Activated naive CD4-positive, alpha-beta T cell treated with anti-CD3 and anti-CD28 coated beads, Interleukin-2, amount 10 ng/mL, durations not matched to agents 7 days and 5 days (primary cell): ENCODE measurements at regions not wholly inside any gene's neighbourhood (a gene's known extent, or its start where the extent isn't known, plus 50 kb on each side); places are given as distances from the start of the nearest gene placed in this dataset.
"Not testable (repeated sequence)": the region's sequence is repeated elsewhere in the genome, so short reads cannot be mapped to it uniquely, and the experiment has no call there.

ENCODE experiments used
- CTCF ChIA-PET: fragments of 350-600 bp; sonication (Branson Sonifier 250); formaldehyde crosslinking; loops from one replicate; lab custom pipeline; 2021; ENCODE audit warnings: antibody characterized with exemption; lab: Charles Lee
- DNase-seq: peaks from one replicate; pipeline ENCODE4 v3.0.0-alpha.2; 2020
- H3K27ac Mint-ChIP-seq: one replicate; pipeline ENCODE4 v1.8.0; 2021; ENCODE audit warnings: mild to moderate bottlenecking, moderate library complexity, mixed read lengths
- H3K27me3 Mint-ChIP-seq: one replicate; pipeline ENCODE4 v1.8.0; 2021; ENCODE audit warnings: mild to moderate bottlenecking, mixed read lengths
- H3K36me3 Mint-ChIP-seq: one replicate; pipeline ENCODE4 v1.8.0; 2021; ENCODE audit warnings: mixed read lengths
- H3K4me1 Mint-ChIP-seq: one replicate; pipeline ENCODE4 v1.8.0; 2021; ENCODE audit warnings: mixed read lengths
- H3K4me3 Mint-ChIP-seq: one replicate; pipeline ENCODE4 v1.8.0; 2021; ENCODE audit warnings: mild to moderate bottlenecking, moderate library complexity, mixed read lengths
- H3K9me3 Mint-ChIP-seq: one replicate; pipeline ENCODE4 v1.8.0; 2021; ENCODE audit warnings: mixed read lengths

DNA sequence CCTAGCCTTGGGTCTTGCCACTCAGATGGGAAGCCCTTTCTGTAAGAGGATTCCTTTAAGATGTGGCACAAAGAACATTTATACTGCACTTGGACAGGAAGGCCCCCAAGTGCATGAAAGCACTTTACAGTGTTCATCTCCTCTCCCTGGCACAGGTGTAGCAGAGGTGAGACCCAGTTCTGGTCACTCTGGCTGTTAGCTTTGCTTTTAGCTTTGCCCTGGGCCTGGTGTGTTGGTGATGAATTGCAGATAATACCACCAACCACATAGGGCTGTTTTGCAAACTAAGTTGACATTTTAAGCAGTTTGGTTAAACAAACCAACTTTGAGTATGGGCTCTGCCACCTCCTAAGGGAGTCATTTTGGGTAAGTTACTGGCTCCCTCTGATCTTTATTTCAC lies 296.3 kb downstream of the BCL2L11 start:
- H3K27ac Mint-ChIP-seq, H3K36me3 Mint-ChIP-seq, H3K9me3 Mint-ChIP-seq, CTCF ChIA-PET, H3K4me3 Mint-ChIP-seq, H3K27me3 Mint-ChIP-seq, DNase-seq: not testable (repeated sequence)
- H3K4me1 Mint-ChIP-seq = peaks cover 17% of the 10 kb centered on the region

DNA sequence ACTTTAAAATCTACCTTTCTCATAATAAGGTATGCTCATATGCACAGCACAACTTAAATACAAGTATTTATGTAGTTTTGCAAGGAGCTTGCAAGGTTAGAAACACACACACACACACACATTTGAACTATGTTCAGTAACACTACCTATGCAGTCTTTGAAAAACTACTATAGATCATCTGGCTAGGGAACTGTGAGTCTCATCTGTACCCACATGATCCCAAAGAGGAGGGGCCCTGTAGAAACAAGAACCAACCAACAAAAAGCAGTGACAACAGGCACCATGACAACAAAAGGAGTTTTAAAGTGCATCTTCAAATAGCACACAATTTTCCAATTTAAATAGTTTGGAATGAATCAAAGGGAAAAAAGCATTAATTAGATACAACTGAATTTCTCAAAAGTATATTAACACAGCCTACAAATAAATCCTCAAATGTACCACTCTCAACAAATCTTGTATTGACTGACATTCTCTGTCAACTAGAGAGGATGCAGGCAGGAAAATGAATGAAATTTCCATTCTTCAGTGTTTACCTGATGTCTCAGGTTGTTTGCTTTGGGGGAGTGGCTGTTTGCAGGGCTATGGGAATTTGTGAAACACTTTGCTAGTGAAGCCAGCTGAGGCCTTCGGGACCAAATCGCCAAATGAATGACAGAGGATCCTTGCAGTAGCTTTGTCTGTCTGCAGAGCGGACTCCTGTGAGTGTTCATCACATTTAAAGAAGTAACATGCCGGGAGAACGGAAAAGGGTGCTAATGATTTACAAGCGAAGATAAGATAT lies 297.6 kb downstream of the BCL2L11 start:
- CTCF ChIA-PET = interaction anchor here (0.6 kb wide), 1 partner anchor 245 kb away, joined by 4 read pairs; no protein-coding TSS in a partner anchor
- not testable (repeated sequence) for H3K9me3 Mint-ChIP-seq, H3K36me3 Mint-ChIP-seq, DNase-seq, H3K27me3 Mint-ChIP-seq, H3K27ac Mint-ChIP-seq, H3K4me3 Mint-ChIP-seq
- peaks cover 18% of the 10 kb centered on the region for H3K4me1 Mint-ChIP-seq

DNA sequence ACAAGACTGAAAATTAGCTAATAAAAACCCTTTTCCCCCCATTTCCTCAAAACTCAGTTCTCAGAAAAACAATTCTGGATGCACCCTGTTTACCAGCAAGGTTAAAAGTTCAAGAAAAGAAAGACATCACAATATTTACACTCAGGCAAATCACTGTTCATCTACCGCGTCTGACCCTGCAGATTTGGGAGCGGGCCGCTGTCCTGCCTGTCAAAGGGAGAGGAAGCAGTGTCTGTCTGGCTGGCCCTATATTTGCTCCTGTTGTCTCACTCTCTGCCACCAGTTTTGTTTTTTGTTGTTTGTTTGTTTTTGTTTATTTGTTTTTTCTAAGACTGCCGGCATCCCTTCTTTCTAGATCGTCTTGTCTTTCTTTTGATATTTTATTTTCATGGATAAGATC lies 299.4 kb downstream of the BCL2L11 start:
- Mint-ChIP-seq H3K27ac (peak overlapping the region; percentile 28), H3K4me1 (peaks cover 17% of the 10 kb centered on the region)
- CTCF ChIA-PET, H3K36me3 Mint-ChIP-seq, H3K27me3 Mint-ChIP-seq, H3K9me3 Mint-ChIP-seq, H3K4me3 Mint-ChIP-seq, DNase-seq: not testable (repeated sequence)

DNA sequence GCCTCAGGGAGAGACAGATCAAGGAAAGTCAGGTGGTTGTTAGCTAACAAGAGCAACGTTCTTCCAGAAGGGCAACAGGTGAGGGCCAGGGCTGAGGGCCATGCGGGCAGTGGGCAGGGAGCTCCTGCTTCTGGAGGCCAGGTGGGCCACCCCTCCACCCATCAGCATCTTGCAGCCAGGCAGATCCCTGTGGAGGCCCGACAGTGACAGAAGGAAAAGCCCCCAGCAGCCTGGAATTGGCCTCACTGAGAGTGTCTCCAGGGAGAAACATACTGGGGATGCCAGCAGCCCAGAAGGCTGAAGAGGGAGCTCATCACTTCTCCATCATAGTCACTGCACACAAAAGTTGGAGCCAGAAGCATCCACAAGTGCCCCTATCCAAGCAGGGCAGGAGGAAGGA lies 300.1 kb downstream of the BCL2L11 start:
- DNase-seq, H3K36me3 Mint-ChIP-seq, H3K27me3 Mint-ChIP-seq, CTCF ChIA-PET, H3K4me3 Mint-ChIP-seq, H3K27ac Mint-ChIP-seq, H3K9me3 Mint-ChIP-seq: not testable (repeated sequence)
- peaks cover 22% of the 10 kb centered on the region for H3K4me1 Mint-ChIP-seq

DNA sequence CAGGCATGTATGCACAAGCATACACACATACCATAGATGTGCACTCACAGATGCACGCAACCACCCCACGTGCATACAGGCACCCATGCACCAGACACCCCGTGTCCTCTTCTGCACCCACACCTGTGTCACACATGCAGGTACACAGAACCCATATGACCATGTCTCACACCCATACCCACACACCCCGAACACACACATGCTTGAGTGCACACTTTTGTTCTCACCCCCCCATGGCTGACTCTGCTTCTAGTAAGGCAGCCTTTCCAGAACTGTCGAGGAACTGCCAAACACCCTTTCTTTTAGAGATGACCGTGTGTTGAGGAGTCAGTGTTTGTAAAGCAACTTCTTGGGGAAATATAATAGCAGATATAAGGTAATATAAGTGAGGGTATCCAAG lies 301.2 kb downstream of the BCL2L11 start:
- CTCF ChIA-PET, H3K4me3 Mint-ChIP-seq, DNase-seq, H3K9me3 Mint-ChIP-seq, H3K27ac Mint-ChIP-seq, H3K36me3 Mint-ChIP-seq, H3K27me3 Mint-ChIP-seq: not testable (repeated sequence)
- H3K4me1 Mint-ChIP-seq = peaks cover 26% of the 10 kb centered on the region

DNA sequence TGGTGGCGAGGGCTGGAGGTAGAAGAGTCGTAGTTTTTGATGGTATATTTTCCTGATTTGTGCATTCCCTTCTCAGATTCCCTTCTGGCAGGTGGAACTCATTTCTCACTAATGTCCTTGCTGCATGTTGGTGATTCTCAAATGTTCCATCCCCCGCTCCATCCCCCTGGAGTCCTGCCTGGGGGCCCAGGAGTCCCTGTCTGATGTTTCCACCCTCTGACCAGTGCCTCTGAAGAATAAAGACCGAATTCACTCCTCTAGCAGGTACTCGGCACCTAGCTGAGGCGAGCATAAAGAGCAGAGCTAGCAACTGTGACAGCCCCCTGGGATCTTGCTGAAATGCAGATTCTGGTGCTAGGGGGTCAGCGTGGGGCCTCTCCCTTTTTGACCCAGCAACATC lies 301.8 kb downstream of the BCL2L11 start:
- H3K9me3 Mint-ChIP-seq, H3K36me3 Mint-ChIP-seq, CTCF ChIA-PET, H3K27me3 Mint-ChIP-seq, H3K4me3 Mint-ChIP-seq, H3K27ac Mint-ChIP-seq, DNase-seq: not testable (repeated sequence)
- peaks cover 31% of the 10 kb centered on the region for H3K4me1 Mint-ChIP-seq

DNA sequence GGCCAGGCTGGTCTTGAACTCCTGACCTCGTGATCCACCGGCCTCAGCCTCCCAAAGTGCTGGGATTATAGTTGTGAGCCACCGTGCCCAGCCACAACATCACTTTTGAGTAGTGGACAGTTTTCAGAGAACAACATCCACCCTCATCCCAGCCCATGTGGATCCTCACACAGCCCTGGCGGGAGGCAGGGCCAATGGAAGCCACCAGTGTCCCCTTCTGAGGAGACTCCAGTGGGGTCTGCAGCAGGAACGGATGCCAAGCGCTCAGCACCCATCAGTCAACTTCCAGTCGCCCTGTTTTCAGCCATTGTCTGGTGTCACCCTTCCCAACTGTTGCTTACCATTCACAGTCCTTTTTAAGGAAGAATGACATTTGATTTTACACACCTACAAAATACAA lies 302.5 kb downstream of the BCL2L11 start:
- H3K27ac Mint-ChIP-seq, H3K9me3 Mint-ChIP-seq, DNase-seq, CTCF ChIA-PET, H3K4me3 Mint-ChIP-seq, H3K27me3 Mint-ChIP-seq: not testable (repeated sequence)
- H3K36me3 Mint-ChIP-seq = peaks cover 10% of the 10 kb centered on the region
- peaks cover 32% of the 10 kb centered on the region for H3K4me1 Mint-ChIP-seq

DNA sequence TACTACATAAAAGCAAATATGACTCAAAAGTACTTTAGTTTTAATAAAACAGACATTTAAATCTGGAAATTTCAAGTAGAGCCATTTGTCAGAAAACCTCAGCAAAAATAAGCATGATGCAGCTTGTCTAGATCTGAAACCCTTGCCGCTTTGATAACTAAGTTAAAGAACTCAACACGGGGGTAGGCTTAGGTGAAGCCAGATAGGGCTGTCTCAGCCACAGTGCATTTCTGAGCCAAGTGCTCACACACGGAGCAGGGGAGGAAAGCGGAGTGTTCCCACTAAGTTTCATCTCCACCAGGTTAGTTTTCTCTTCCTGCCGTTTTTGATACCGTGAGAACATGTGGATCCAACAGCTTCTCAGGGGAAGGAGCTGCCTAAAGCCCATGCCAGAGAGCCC lies 303.5 kb downstream of the BCL2L11 start:
- CTCF ChIA-PET, DNase-seq, H3K9me3 Mint-ChIP-seq, H3K4me3 Mint-ChIP-seq, H3K27me3 Mint-ChIP-seq, H3K27ac Mint-ChIP-seq: not testable (repeated sequence)
- Mint-ChIP-seq H3K36me3 (peaks cover 17% of the 10 kb centered on the region), H3K4me1 (peaks cover 37% of the 10 kb centered on the region)

DNA sequence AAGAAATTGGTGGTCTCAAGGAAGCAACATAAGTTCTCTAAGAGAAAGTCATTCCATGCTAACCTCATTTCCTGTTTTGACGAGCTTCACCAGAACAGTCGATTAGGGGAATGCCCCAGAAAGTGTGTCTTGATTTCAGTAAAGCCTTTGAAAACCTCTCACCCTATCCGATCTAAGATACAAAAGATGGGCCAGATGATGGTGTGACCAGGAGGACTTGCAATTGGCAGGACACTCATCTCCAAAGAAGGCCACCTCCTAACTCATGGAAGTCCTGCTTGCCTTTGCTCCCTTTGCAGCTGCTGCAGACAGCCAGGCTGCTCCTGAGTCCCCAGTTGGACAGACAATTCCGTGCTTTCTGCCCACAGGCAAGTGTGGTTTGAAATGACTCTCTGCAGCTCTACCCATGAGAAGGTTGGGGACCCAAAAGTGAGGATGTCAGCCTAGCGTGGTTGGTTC lies 304.2 kb downstream of the BCL2L11 start:
- peaks cover 38% of the 10 kb centered on the region for H3K4me1 Mint-ChIP-seq
- peak; percentile 57 for DNase-seq
- H3K4me3 Mint-ChIP-seq, H3K9me3 Mint-ChIP-seq, CTCF ChIA-PET, H3K27me3 Mint-ChIP-seq: not testable (repeated sequence)
- peaks cover 18% of the 10 kb centered on the region for H3K36me3 Mint-ChIP-seq
- peak overlapping the region; percentile 76 for H3K27ac Mint-ChIP-seq

DNA sequence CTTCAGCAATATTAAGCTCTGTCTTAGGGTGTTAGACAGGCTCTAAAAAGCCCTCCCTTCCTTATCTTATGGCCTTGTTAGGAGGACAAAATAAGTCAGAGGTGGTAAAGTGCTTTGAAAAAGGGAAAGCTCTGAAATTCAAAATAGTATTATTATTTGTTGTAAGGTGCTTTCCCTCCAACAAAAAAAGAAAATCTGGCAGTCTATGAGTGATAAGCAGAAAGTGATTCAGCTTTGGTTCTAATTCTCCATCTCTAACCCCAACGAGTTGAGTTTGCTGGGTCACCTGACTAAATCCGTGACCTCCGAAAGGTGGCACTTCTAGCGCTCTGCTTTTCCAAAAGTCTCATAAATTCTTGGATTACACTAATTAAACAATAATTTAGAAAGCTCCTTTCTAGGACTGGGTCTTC lies 305.1 kb downstream of the BCL2L11 start:
- Mint-ChIP-seq H3K4me1 (peaks cover 33% of the 10 kb centered on the region), H3K27ac (peak overlapping the region; percentile 78), H3K36me3 (peaks cover 18% of the 10 kb centered on the region)
- H3K9me3 Mint-ChIP-seq, H3K27me3 Mint-ChIP-seq, CTCF ChIA-PET, DNase-seq, H3K4me3 Mint-ChIP-seq: not testable (repeated sequence)

DNA sequence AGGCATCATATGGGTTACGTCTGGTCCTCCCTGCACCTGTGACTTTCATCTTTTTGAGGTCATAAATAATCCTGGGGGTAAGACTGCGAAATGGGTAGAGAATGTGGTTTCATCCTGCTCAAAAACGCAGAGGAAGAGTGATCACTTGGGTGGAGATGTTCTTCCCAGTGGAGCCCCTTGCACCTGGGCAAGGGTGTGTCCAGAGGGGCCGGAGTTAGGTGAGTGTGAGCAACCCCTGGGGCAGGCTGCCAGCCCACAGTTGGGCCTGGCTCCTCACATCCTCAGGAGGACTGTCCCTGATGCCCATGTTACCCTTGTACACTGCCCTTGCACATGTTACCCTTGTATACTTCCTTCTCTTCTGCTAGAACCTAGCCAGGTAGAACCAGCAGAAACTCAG lies 306.6 kb downstream of the BCL2L11 start:
- Mint-ChIP-seq H3K4me1 (peaks cover 35% of the 10 kb centered on the region), H3K36me3 (peaks cover 16% of the 10 kb centered on the region), H3K27ac (peak overlapping the region; percentile 14)
- H3K9me3 Mint-ChIP-seq, H3K27me3 Mint-ChIP-seq, DNase-seq, H3K4me3 Mint-ChIP-seq, CTCF ChIA-PET: not testable (repeated sequence)

DNA sequence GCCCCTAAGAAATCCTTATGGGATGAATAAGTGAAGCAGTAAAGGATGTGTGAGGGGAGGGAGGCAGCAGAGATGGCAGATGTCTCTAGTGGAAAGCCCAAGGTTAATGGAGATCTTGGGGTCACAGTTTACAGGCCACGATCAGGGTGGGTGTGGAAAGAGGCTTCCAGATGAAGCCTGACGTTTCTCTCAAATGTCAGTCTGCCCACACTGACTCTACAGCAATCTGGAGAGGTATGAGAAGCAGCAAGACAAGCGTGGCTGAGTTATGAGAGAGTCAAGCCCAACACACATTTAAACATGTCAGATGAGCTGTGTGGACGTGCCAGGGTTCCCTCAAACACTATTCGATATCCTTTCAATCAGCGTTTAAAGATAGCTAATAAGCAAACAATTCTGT lies 308.2 kb downstream of the BCL2L11 start:
- H3K27me3 Mint-ChIP-seq, DNase-seq, CTCF ChIA-PET, H3K4me3 Mint-ChIP-seq, H3K9me3 Mint-ChIP-seq: not testable (repeated sequence)
- Mint-ChIP-seq H3K27ac (peak overlapping the region; percentile 55), H3K4me1 (peaks cover 40% of the 10 kb centered on the region), H3K36me3 (peaks cover 16% of the 10 kb centered on the region)

DNA sequence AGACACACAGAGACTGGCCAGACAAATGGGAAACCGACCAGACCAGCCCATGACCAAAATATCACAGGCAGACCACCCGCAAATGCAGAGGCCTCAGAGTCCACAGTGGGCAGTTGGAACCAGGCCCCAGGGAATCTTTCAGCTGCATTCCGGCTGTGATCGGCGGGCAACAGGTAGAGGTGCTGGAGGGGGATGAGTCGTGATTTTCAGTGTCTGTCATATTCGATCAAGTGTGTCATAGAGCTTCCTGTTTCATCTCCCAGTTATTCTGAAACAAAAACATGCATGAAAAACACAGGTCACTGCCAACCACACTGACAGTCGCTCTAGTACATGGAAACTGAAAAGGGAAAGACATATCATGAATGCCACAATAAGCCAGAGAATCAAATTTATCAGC lies 308.6 kb downstream of the BCL2L11 start:
- CTCF ChIA-PET, H3K27me3 Mint-ChIP-seq: not testable (repeated sequence)

DNA sequence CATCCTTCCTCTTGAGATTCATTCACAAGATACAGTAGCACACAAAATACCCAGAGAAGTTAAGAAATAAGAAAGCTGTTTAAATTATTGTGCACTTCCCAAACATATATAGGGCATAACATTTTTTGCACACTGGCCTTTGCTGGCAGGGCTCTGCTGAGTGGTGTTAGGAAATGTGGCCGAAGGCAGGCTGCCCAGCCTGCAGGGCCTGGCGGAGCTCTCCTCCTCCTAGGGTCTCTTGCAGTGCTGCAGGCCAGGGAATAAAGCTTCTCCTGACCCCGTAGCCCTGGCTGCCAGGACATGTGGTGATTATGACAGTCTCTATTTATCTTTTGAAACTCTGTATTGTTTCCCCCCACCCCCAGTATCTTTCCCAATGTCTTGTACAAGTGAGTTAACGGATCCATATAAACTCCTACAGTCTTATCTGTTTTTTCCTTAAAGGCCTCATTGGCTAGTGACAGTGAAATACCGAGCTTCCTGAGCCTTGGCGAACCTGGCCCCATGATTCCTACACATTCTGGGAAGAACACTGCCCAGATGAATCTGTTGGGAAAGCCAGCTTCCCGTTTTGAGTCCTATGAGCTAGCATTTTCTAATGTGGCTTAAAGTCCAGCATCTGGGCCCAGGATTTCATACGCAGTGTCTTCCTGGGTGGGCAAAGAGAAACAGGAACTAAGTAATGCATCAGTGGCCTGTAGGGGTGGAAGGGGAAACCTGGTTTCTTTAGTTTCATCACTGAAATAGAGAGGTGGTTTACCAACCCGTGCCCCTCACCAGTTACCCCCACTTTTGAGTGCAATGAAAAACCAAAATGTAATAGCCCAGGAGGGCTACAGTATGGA lies 310.3 kb downstream of the BCL2L11 start:
- H3K27me3 Mint-ChIP-seq, H3K4me3 Mint-ChIP-seq, CTCF ChIA-PET, H3K27ac Mint-ChIP-seq, DNase-seq, H3K9me3 Mint-ChIP-seq: not testable (repeated sequence)
- peaks cover 16% of the 10 kb centered on the region for H3K36me3 Mint-ChIP-seq
- H3K4me1 Mint-ChIP-seq = peaks cover 34% of the 10 kb centered on the region

More for the DNA sequence above, 308.6 kb downstream of the BCL2L11 start:
- H3K4me3 Mint-ChIP-seq, H3K9me3 Mint-ChIP-seq, H3K27ac Mint-ChIP-seq, DNase-seq: not testable (repeated sequence)
- peaks cover 40% of the 10 kb centered on the region for H3K4me1 Mint-ChIP-seq
- peaks cover 16% of the 10 kb centered on the region for H3K36me3 Mint-ChIP-seq

DNA sequence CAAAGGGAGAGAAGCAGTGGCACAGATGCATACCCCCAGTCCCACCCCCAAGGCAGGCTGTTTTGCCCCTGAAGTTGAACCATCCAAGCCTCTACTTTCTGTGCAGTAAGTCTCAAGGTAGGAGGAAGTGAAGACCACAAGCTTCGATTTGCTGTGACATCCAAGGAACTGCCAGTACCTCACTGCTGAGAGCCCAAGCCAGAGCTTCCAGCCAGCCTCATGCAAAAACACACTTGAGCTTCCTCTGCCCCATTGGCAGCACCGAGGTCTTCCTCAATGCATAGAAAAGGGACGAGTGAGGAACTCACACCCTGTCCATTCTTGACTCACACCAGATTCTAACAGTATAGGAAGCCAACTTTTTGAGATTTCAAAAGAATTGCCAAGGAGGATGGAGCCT lies 311.7 kb downstream of the BCL2L11 start:
- H3K9me3 Mint-ChIP-seq, H3K4me3 Mint-ChIP-seq, H3K27me3 Mint-ChIP-seq, CTCF ChIA-PET, DNase-seq: not testable (repeated sequence)
- Mint-ChIP-seq H3K36me3 (peaks cover 10% of the 10 kb centered on the region), H3K4me1 (peaks cover 28% of the 10 kb centered on the region), H3K27ac (peak overlapping the region; percentile 42)
